Liver (tissue), 8 donors: ENCODE measurements at regions not wholly inside any gene's neighbourhood (a gene's known extent, or its start where the extent isn't known, plus 50 kb on each side); places are given as distances from the start of the nearest gene placed in this dataset.

Experiments used
- DNase-seq: peaks from one replicate; pipeline ENCODE4 v3.0.0-alpha.2; 2017; ENCODE audit warnings: low spot score
- H3K27ac ChIP-seq, 2 donors: one replicate each; pipeline ENCODE4 v1.7.0; 2013; ENCODE audit warnings: inconsistent platforms in 2 of 2, low read length in 2 of 2, control low read depth in 1 of 2, low read depth in 1 of 2, mild to moderate bottlenecking in 1 of 2
- H3K27me3 ChIP-seq, 4 donors: one replicate each; pipeline versions ENCODE4 v1.6.1 to v1.7.0; 2013; ENCODE audit warnings: low read length in 3 of 4, inconsistent platforms in 1 of 4, mild to moderate bottlenecking in 1 of 4, moderate library complexity in 1 of 4; ENCODE audit not compliant: control insufficient read depth in 4 of 4, insufficient read depth in 4 of 4
- H3K36me3 ChIP-seq, 4 donors: one replicate each; pipeline versions ENCODE4 v1.6.1 to v1.7.0; 2013; ENCODE audit warnings: low read length in 3 of 4, mild to moderate bottlenecking in 3 of 4, low read depth in 1 of 4, moderate library complexity in 1 of 4; ENCODE audit not compliant: control insufficient read depth in 4 of 4, insufficient read depth in 3 of 4
- H3K4me1 ChIP-seq, 4 donors: one replicate each; pipeline versions ENCODE4 v1.6.1 to v1.7.0; 2013; ENCODE audit warnings: low read length in 3 of 4, mild to moderate bottlenecking in 3 of 4, moderate library complexity in 1 of 4; ENCODE audit not compliant: control insufficient read depth in 4 of 4, insufficient read depth in 4 of 4
- H3K4me3 ChIP-seq, 3 donors: one replicate each; pipeline versions ENCODE4 v1.6.1 to v1.7.0; 2013; ENCODE audit warnings: low read length in 3 of 3, control low read depth in 1 of 3, low read depth in 1 of 3, mild to moderate bottlenecking in 1 of 3
- H3K9ac ChIP-seq, 2 donors: one replicate each; pipeline ENCODE4 v1.7.0; 2013; ENCODE audit warnings: low read length in 2 of 2, mild to moderate bottlenecking in 2 of 2, moderate library complexity in 2 of 2, control low read depth in 1 of 2, low read depth in 1 of 2
- H3K9me3 ChIP-seq, 4 donors: one replicate each; pipeline versions ENCODE4 v1.6.1 to v1.7.0; 2013; ENCODE audit warnings: low read length in 3 of 4; ENCODE audit not compliant: control insufficient read depth in 4 of 4
- EGR1 ChIP-seq, 2 donors: IDR thresholded peaks; 2 replicates each; pipeline ENCODE4 v1.6.1; 2016 to 2018; ENCODE audit warnings: antibody characterized with exemption in 2 of 2, low read depth in 2 of 2
- FOXA1 ChIP-seq: IDR thresholded peaks from 2 replicates; pipeline ENCODE4 v1.6.1; 2016; ENCODE audit warnings: antibody characterized with exemption
- FOXA2 ChIP-seq: IDR thresholded peaks from 2 replicates; pipeline ENCODE4 v1.6.1; 2016; ENCODE audit warnings: antibody characterized with exemption
- GABPA ChIP-seq, 2 donors: IDR thresholded peaks in 1 of 2; conservative IDR thresholded peaks in 1 of 2; 2 replicates each; pipeline ENCODE4 v1.6.1; 2016; ENCODE audit warnings: antibody characterized with exemption in 2 of 2, mild to moderate bottlenecking in 1 of 2, moderate library complexity in 1 of 2
- HNF4G ChIP-seq: IDR thresholded peaks from 2 replicates; pipeline ENCODE4 v1.6.1; 2016; ENCODE audit warnings: antibody characterized with exemption
- JUND ChIP-seq, 2 donors: IDR thresholded peaks; 2 replicates each; pipeline ENCODE4 v1.6.1; 2016; ENCODE audit warnings: antibody characterized with exemption in 2 of 2
- NR2F2 ChIP-seq: IDR thresholded peaks from 2 replicates; pipeline ENCODE4 v1.6.1; 2016; ENCODE audit warnings: antibody characterized with exemption
- RAD21 ChIP-seq, 2 donors: IDR thresholded peaks; 2 replicates each; pipeline ENCODE4 v1.6.1; 2016; ENCODE audit warnings: antibody characterized with exemption in 2 of 2, mild to moderate bottlenecking in 2 of 2
- RXRA ChIP-seq, 2 donors: IDR thresholded peaks; 2 replicates each; pipeline ENCODE4 v1.6.1; 2017 to 2018; ENCODE audit warnings: antibody characterized with exemption in 2 of 2, mild to moderate bottlenecking in 1 of 2
- SP1 ChIP-seq: IDR thresholded peaks from 2 replicates; pipeline ENCODE4 v1.6.1; 2018; ENCODE audit warnings: antibody characterized with exemption, mild to moderate bottlenecking
- TAF1 ChIP-seq: conservative IDR thresholded peaks from 2 replicates; pipeline ENCODE4 v1.6.1; 2016; ENCODE audit warnings: antibody characterized with exemption, mild to moderate bottlenecking
- YY1 ChIP-seq: IDR thresholded peaks from 2 replicates; pipeline ENCODE4 v1.6.1; 2016; ENCODE audit warnings: antibody characterized with exemption, mild to moderate bottlenecking
- WGBS: extraction: QIAGEN DNeasy Blood & Tissue Kit; methylation state at CpG from one replicate; pipeline ENCODE4 v1.1.7; 2013; 5-methylcytosine and 5-hydroxymethylcytosine counted together
- TF ChIP-seq, protein P1 (sequence below): IDR thresholded peaks from 2 replicates; pipeline ENCODE4 v1.6.1; 2016; ENCODE audit warnings: antibody characterized with exemption
- TF ChIP-seq, protein P2 (sequence below): fragments of 150-350 bp; IDR thresholded peaks from 2 replicates; pipeline ENCODE4 v1.5.1; 2017; ENCODE audit warnings: improper control_type of control experiment, low read depth, low read length; ENCODE audit not compliant: missing input control
- TF ChIP-seq, protein P3 (sequence below): IDR thresholded peaks from 2 replicates; pipeline ENCODE4 v1.6.1; 2016; ENCODE audit warnings: antibody characterized with exemption
- TF ChIP-seq, protein P4 (sequence below): IDR thresholded peaks from 2 replicates; pipeline ENCODE4 v1.6.1; 2016; ENCODE audit warnings: antibody characterized with exemption, mild to moderate bottlenecking
- TF ChIP-seq, protein P5 (sequence below): IDR thresholded peaks from 2 replicates; pipeline ENCODE4 v1.6.1; 2016; ENCODE audit warnings: antibody characterized with exemption
- donor health status: healthy.
- donor health status: healthy.
- donor health status: healthy.
- donor health status: healthy.
- donor health status: healthy.

DNA sequence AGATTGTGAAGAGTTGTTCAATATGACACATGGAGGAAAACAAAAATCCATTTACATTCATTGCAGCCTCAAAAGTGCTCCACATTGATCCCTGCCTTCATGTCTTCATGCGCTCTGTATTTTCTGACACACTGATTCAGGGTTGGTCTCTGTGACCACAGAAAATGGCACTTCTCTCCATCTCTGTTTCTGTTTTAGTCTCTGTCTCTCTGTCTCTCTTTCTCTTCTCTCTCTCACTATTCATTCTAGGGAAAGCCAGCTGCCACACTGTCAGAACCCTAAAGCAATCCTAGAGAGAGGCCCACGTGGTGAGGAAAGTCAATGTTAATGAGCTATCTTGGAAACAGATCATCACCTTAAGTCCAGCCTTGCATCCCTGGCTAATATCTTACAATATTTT lies 2238.4 kb downstream of the PCDH7 start:
- 63% methylated on average over 2 of the region's 2 CpGs for WGBS
- H3K4me1 ChIP-seq: no peaks in the 10 kb centered on the region
- no peaks in the 10 kb centered on the region for H3K9me3 ChIP-seq
- TF ChIP-seq FOXA1 (no peak), NR2F2 (no peak), YY1 (no peak), EGR1 (IDR thresholded peaks at IDR 0.05; ENCODE audit: low read depth in 2 of 2) (no peak), RXRA (IDR thresholded peaks at IDR 0.05) (no peak), SP1 (no peak), TAF1 (no peak), JUND (IDR thresholded peaks at IDR 0.05) (no peak), GABPA (IDR thresholded peaks at IDR 0.05 in 1 of 2, conservative IDR thresholded peaks at IDR 0.05 in 1 of 2) (no peak)
- TF ChIP-seq, protein P1, sequence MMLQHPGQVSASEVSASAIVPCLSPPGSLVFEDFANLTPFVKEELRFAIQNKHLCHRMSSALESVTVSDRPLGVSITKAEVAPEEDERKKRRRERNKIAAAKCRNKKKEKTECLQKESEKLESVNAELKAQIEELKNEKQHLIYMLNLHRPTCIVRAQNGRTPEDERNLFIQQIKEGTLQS: no peak
- TF ChIP-seq, protein P2, sequence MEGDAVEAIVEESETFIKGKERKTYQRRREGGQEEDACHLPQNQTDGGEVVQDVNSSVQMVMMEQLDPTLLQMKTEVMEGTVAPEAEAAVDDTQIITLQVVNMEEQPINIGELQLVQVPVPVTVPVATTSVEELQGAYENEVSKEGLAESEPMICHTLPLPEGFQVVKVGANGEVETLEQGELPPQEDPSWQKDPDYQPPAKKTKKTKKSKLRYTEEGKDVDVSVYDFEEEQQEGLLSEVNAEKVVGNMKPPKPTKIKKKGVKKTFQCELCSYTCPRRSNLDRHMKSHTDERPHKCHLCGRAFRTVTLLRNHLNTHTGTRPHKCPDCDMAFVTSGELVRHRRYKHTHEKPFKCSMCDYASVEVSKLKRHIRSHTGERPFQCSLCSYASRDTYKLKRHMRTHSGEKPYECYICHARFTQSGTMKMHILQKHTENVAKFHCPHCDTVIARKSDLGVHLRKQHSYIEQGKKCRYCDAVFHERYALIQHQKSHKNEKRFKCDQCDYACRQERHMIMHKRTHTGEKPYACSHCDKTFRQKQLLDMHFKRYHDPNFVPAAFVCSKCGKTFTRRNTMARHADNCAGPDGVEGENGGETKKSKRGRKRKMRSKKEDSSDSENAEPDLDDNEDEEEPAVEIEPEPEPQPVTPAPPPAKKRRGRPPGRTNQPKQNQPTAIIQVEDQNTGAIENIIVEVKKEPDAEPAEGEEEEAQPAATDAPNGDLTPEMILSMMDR: no peak
- TF ChIP-seq, protein P3, sequence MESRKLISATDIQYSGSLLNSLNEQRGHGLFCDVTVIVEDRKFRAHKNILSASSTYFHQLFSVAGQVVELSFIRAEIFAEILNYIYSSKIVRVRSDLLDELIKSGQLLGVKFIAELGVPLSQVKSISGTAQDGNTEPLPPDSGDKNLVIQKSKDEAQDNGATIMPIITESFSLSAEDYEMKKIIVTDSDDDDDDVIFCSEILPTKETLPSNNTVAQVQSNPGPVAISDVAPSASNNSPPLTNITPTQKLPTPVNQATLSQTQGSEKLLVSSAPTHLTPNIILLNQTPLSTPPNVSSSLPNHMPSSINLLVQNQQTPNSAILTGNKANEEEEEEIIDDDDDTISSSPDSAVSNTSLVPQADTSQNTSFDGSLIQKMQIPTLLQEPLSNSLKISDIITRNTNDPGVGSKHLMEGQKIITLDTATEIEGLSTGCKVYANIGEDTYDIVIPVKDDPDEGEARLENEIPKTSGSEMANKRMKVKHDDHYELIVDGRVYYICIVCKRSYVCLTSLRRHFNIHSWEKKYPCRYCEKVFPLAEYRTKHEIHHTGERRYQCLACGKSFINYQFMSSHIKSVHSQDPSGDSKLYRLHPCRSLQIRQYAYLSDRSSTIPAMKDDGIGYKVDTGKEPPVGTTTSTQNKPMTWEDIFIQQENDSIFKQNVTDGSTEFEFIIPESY: no peak
- TF ChIP-seq, protein P4, sequence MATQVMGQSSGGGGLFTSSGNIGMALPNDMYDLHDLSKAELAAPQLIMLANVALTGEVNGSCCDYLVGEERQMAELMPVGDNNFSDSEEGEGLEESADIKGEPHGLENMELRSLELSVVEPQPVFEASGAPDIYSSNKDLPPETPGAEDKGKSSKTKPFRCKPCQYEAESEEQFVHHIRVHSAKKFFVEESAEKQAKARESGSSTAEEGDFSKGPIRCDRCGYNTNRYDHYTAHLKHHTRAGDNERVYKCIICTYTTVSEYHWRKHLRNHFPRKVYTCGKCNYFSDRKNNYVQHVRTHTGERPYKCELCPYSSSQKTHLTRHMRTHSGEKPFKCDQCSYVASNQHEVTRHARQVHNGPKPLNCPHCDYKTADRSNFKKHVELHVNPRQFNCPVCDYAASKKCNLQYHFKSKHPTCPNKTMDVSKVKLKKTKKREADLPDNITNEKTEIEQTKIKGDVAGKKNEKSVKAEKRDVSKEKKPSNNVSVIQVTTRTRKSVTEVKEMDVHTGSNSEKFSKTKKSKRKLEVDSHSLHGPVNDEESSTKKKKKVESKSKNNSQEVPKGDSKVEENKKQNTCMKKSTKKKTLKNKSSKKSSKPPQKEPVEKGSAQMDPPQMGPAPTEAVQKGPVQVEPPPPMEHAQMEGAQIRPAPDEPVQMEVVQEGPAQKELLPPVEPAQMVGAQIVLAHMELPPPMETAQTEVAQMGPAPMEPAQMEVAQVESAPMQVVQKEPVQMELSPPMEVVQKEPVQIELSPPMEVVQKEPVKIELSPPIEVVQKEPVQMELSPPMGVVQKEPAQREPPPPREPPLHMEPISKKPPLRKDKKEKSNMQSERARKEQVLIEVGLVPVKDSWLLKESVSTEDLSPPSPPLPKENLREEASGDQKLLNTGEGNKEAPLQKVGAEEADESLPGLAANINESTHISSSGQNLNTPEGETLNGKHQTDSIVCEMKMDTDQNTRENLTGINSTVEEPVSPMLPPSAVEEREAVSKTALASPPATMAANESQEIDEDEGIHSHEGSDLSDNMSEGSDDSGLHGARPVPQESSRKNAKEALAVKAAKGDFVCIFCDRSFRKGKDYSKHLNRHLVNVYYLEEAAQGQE: no peak
- no peak overlapping the region for H3K27ac ChIP-seq
- DNase-seq: no peak
- no peak overlapping the region for H3K4me3 ChIP-seq
- H3K36me3 ChIP-seq: no peaks in the 10 kb centered on the region
- no peak overlapping the region for H3K9ac ChIP-seq
- H3K27me3 ChIP-seq: no peaks in the 10 kb centered on the region

DNA sequence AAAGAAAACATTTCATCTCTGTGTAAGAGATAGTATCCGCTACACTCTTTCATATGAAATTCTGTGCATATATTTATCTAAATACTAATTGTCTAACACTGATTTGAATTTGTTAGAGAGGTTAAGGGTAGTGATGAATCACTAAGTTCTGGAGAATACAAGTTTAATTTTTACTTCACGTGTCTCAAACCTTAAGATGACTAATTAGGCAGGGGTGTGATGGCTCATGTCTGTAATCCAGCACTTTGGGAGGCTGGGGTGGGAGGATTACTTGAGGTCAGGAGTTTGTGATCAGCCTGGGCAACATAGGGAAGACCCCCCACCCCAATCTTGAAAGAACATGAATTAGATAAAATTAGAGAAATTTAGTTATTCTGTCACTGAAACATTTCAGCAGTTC lies 2241.9 kb downstream of the PCDH7 start:
- Histone ChIP-seq H3K9ac (no peak overlapping the region), H3K9me3 (no peaks in the 10 kb centered on the region), H3K4me1 (no peaks in the 10 kb centered on the region), H3K27ac (no peak overlapping the region), H3K4me3 (no peak overlapping the region), H3K36me3 (no peaks in the 10 kb centered on the region), H3K27me3 (no peaks in the 10 kb centered on the region)
- WGBS: 73% methylated on average over 2 of the region's 2 CpGs
- DNase-seq: no peak
- no peak for TF ChIP-seq YY1
- TF ChIP-seq HNF4G: no peak
- TF ChIP-seq, protein P1: no peak
- TF ChIP-seq FOXA2: no peak
- no peak for TF ChIP-seq RAD21 (IDR thresholded peaks at IDR 0.05)
- TF ChIP-seq, protein P5, sequence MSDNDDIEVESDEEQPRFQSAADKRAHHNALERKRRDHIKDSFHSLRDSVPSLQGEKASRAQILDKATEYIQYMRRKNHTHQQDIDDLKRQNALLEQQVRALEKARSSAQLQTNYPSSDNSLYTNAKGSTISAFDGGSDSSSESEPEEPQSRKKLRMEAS: no peak
- TF ChIP-seq, protein P2: no peak
- TF ChIP-seq, protein P4: no peak
- no peak for TF ChIP-seq GABPA (IDR thresholded peaks at IDR 0.05 in 1 of 2, conservative IDR thresholded peaks at IDR 0.05 in 1 of 2)
- no peak for TF ChIP-seq JUND (IDR thresholded peaks at IDR 0.05)
- TF ChIP-seq FOXA1: no peak
